ENCODE measurements at regions not wholly inside any gene's neighbourhood (a gene's known extent, or its start where the extent isn't known, plus 50 kb on each side); places are given as distances from the start of the nearest gene placed in this dataset.

GRCh38 chr13:90049989-90050671 lies 1297.4 kb upstream of the MIR17HG start:
- TF ChIP-seq CTCF (IDR thresholded peaks at IDR 0.05; ENCODE audit: low read depth, low read length, missing input control) (no peak), TAF1 (conservative IDR thresholded peaks at IDR 0.05) (no peak), EGR1 (IDR thresholded peaks at IDR 0.05; ENCODE audit: low read depth in 2 of 2) (no peak), FOXA1 (IDR thresholded peaks at IDR 0.05) (no peak), MAX (IDR thresholded peaks at IDR 0.05) (no peak), REST (IDR thresholded peaks at IDR 0.05) (no peak), RAD21 (IDR thresholded peaks at IDR 0.05) (no peak), FOXA2 (IDR thresholded peaks at IDR 0.05) (no peak), GABPA (IDR thresholded peaks at IDR 0.05 in 1 of 2, conservative IDR thresholded peaks at IDR 0.05 in 1 of 2) (no peak), JUND (IDR thresholded peaks at IDR 0.05) (no peak)

All from liver (tissue), 3 donors.